CD14-positive monocyte (primary cell): ENCODE measurements at regions not wholly inside any gene's neighbourhood (a gene's known extent, or its start where the extent isn't known, plus 50 kb on each side); places are given as distances from the start of the nearest gene placed in this dataset.

Source experiments
- DNase-seq, 3 donors: peaks; one replicate each; pipeline ENCODE4 v3.0.0-alpha.2; 2011 to 2022
- H2AFZ ChIP-seq: 2 replicates; pipeline ENCODE4 v1.6.0; 2012; ENCODE audit warnings: mild to moderate bottlenecking, low read depth, low read length, inconsistent platforms; ENCODE audit not compliant: insufficient read depth, poor library complexity, severe bottlenecking
- H3K27ac ChIP-seq, 2 donors: 1 replicate in 1 of 2; 2 replicates in 1 of 2; pipeline ENCODE4 v1.5.1; 2012 to 2013; ENCODE audit warnings: low read length in 2 of 2, control low read depth in 1 of 2, inconsistent platforms in 1 of 2, low read depth in 1 of 2, mild to moderate bottlenecking in 1 of 2
- H3K27me3 ChIP-seq, 2 donors: one replicate each; pipeline versions ENCODE4 v1.6.0 to v1.6.1; 2011 to 2013; ENCODE audit warnings: low read length in 2 of 2; ENCODE audit not compliant: control insufficient read depth in 2 of 2, insufficient read depth in 2 of 2
- H3K36me3 ChIP-seq, 2 donors: replicated peaks in 1 of 2; 1 replicate in 1 of 2; 2 replicates in 1 of 2; pipeline versions ENCODE4 v1.5.1 to v1.6.1; 2012 to 2013; ENCODE audit warnings: low read length in 2 of 2, control low read depth in 1 of 2, inconsistent platforms in 1 of 2, mild to moderate bottlenecking in 1 of 2; ENCODE audit not compliant: insufficient read depth in 2 of 2, control insufficient read depth in 1 of 2
- H3K4me1 ChIP-seq, 2 donors: 1 replicate in 1 of 2; 2 replicates in 1 of 2; pipeline versions ENCODE4 v1.5.1 to v1.6.1; 2012 to 2013; ENCODE audit warnings: low read length in 2 of 2, control low read depth in 1 of 2, inconsistent platforms in 1 of 2, mild to moderate bottlenecking in 1 of 2, moderate library complexity in 1 of 2; ENCODE audit not compliant: insufficient read depth in 2 of 2, control insufficient read depth in 1 of 2
- H3K4me2 ChIP-seq: replicated peaks from 2 replicates; pipeline ENCODE3; 2012; ENCODE audit warnings: low read length, moderate library complexity, mild to moderate bottlenecking; ENCODE audit not compliant: poor library complexity, severe bottlenecking; ENCODE audit errors: extremely low read depth
- H3K4me3 ChIP-seq, 3 experiments: fragments of 200-600 bp in 1 of 3; sonication (generic) in 1 of 3; replicated peaks in 1 of 3; 1 replicate in 2 of 3; 2 replicates in 1 of 3; pipeline ENCODE4 v1.5.1; 2011 to 2013; ENCODE audit warnings: low read length in 3 of 3, mild to moderate bottlenecking in 3 of 3, control low read depth in 2 of 3, low read depth in 2 of 3, inconsistent platforms in 1 of 3, moderate library complexity in 1 of 3
- H3K79me2 ChIP-seq: 2 replicates; pipeline ENCODE4 v1.6.0; 2012; ENCODE audit warnings: mild to moderate bottlenecking, control low read depth, inconsistent platforms, low read length, moderate library complexity; ENCODE audit not compliant: insufficient read depth
- H3K9ac ChIP-seq: 2 replicates; pipeline ENCODE4 v1.6.0; 2017; ENCODE audit warnings: low read length, mild to moderate bottlenecking; ENCODE audit not compliant: insufficient read depth, poor library complexity, severe bottlenecking
- H3K9me3 ChIP-seq, 2 donors: replicated peaks in 1 of 2; 1 replicate in 1 of 2; 2 replicates in 1 of 2; pipeline versions ENCODE4 v1.5.1 to v1.6.1; 2012 to 2013; ENCODE audit warnings: low read length in 2 of 2, control low read depth in 1 of 2; ENCODE audit not compliant: control insufficient read depth in 1 of 2, insufficient read depth in 1 of 2
- H4K20me1 ChIP-seq: 2 replicates; pipeline ENCODE4 v1.6.0; 2012; ENCODE audit warnings: mild to moderate bottlenecking, low read length, control low read depth, moderate library complexity; ENCODE audit not compliant: insufficient read depth
- H3K27ac Mint-ChIP-seq, 7 donors: one replicate each; pipeline ENCODE4 v1.8.0; 2020; ENCODE audit warnings: mild to moderate bottlenecking in 7 of 7, mixed read lengths in 7 of 7, moderate library complexity in 6 of 7, inconsistent platforms in 2 of 7
- H3K27me3 Mint-ChIP-seq, 3 donors: one replicate each; pipeline ENCODE4 v1.8.0; 2021 to 2022; ENCODE audit warnings: low read depth in 3 of 3, mild to moderate bottlenecking in 3 of 3, mixed read lengths in 3 of 3, moderate library complexity in 3 of 3, inconsistent platforms in 1 of 3
- H3K36me3 Mint-ChIP-seq, 2 donors: one replicate each; pipeline ENCODE4 v1.8.0; 2020; ENCODE audit warnings: mixed read lengths in 2 of 2, inconsistent platforms in 1 of 2, mild to moderate bottlenecking in 1 of 2
- H3K4me1 Mint-ChIP-seq: one replicate; pipeline ENCODE4 v1.8.0; 2020; ENCODE audit warnings: mild to moderate bottlenecking, mixed read lengths
- H3K4me3 Mint-ChIP-seq, 2 donors: one replicate each; pipeline ENCODE4 v1.8.0; 2020; ENCODE audit warnings: mild to moderate bottlenecking in 2 of 2, mixed read lengths in 2 of 2, moderate library complexity in 1 of 2
- H3K9me3 Mint-ChIP-seq, 7 donors: one replicate each; pipeline ENCODE4 v1.8.0; 2020 to 2022; ENCODE audit warnings: mixed read lengths in 7 of 7, mild to moderate bottlenecking in 6 of 7, moderate library complexity in 6 of 7, inconsistent platforms in 2 of 7
- WGBS: methylation state at CpG from one replicate; pipeline ENCODE4 v1.1.5; 2013; ENCODE audit warnings: missing lambda C conversion rate; ENCODE audit not compliant: insufficient coverage; 5-methylcytosine and 5-hydroxymethylcytosine counted together
- intact Hi-C, 2 donors: fragments of 100-400 bp; cut with micrococcal nuclease; formaldehyde crosslinking; loops; one replicate each; pipeline versions ENCODE4 v1.15.0 to v1.15.1; 2023
- TF ChIP-seq, protein P1 (sequence below): fragments of 200-600 bp; IDR thresholded peaks from one replicate; pipeline ENCODE4 v1.8.0; 2022; ENCODE audit warnings: antibody characterized with exemption, mild to moderate bottlenecking

DNA sequence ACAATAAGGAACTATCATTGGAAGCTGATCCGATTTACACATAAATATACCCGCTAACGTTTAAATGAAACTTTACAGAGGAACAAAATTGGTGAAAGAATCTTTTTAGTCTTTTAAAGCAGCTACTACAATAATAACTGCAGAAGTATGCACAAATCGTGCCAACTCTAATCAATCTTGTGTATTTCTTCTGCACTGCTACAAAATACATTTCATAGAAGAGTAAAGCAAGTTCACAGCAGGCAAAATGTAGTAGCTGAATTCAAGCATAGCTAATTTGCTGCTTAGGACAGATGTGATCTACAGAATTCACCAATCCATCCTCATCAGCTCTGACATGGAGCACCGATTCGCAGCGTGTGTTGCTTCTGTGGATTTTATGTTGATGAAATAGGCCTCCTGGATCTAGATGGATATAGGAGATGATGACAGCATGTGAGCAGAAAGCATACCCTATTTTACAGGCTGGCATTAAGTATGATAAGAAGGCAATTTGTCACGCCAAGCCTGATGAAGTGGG is 367.3 kb upstream of the FGF13 start:
- Histone ChIP-seq H3K4me2 (no peak overlapping the region), H3K9me3 (no peaks in the 10 kb centered on the region)
- intact Hi-C loops: loop anchor here in 1 of 2 donors (5.0 kb wide), 1 partner anchor 152 kb away; no protein-coding TSS in a partner anchor

DNA sequence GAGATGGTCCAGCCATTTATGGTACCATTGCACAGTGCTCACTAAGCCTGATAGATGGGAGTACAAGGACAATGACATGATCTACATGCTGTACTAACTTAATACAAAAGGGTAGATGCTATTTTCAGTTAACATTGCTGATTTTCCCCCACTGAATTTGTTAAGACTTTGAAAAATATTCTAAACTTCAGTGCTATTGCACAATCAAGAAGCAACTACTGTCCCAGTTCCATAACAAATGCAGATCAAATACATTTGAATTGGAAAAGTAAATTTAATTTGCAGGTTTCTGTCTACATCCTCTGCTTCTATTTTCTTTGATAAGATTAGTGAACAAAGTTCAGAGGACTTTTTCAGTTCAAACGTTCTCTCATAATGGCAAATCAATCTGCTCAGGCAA is 366.8 kb upstream of the FGF13 start:
- Mint-ChIP-seq H3K27ac (peak overlapping the region in 5 of 7 donors; percentile 55 to 91 (median 85)), H3K36me3 (no peaks in the 10 kb centered on the region), H3K9me3 (no peaks in the 10 kb centered on the region), H3K27me3 (peaks cover 0 to 2% (median 2%) of the 10 kb centered on the region in 3 donors), H3K4me3 (no peak overlapping the region), H3K4me1 (peaks cover 25% of the 10 kb centered on the region)
- Histone ChIP-seq H3K9me3 (no peaks in the 10 kb centered on the region), H3K4me1 (peaks cover 27 to 29% of the 10 kb centered on the region in 2 donors), H3K9ac (no peak overlapping the region), H3K79me2 (no peaks in the 10 kb centered on the region), H3K4me3 (peak overlapping the region in 1 of 3 experiments; percentile 18), H3K27me3 (no peaks in the 10 kb centered on the region), H4K20me1 (no peaks in the 10 kb centered on the region), H3K27ac (peak overlapping the region in 1 of 2 donors; percentile 84), H2AFZ (no peak overlapping the region), H3K4me2 (no peak overlapping the region), H3K36me3 (no peaks in the 10 kb centered on the region)
- TF ChIP-seq, protein P1, sequence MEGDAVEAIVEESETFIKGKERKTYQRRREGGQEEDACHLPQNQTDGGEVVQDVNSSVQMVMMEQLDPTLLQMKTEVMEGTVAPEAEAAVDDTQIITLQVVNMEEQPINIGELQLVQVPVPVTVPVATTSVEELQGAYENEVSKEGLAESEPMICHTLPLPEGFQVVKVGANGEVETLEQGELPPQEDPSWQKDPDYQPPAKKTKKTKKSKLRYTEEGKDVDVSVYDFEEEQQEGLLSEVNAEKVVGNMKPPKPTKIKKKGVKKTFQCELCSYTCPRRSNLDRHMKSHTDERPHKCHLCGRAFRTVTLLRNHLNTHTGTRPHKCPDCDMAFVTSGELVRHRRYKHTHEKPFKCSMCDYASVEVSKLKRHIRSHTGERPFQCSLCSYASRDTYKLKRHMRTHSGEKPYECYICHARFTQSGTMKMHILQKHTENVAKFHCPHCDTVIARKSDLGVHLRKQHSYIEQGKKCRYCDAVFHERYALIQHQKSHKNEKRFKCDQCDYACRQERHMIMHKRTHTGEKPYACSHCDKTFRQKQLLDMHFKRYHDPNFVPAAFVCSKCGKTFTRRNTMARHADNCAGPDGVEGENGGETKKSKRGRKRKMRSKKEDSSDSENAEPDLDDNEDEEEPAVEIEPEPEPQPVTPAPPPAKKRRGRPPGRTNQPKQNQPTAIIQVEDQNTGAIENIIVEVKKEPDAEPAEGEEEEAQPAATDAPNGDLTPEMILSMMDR: no peak
- no CpG with 5 or more reads among the region's 1 CpG for WGBS
- no peak for DNase-seq
- intact Hi-C loops: loop anchor here in 1 of 2 donors (5.0 kb wide), 1 partner anchor 151 kb away; no protein-coding TSS in a partner anchor

More for the DNA sequence above, 367.3 kb upstream of the FGF13 start:
- no peak overlapping the region for H3K4me3 ChIP-seq
- H3K4me3 Mint-ChIP-seq: no peak overlapping the region
- no peak overlapping the region for H3K9ac ChIP-seq
- no peaks in the 10 kb centered on the region for H3K9me3 Mint-ChIP-seq
- no peaks in the 10 kb centered on the region for H3K36me3 Mint-ChIP-seq
- no peak overlapping the region for H2AFZ ChIP-seq
- TF ChIP-seq, protein P1: no peak
- peaks cover 0 to 2% (median 2%) of the 10 kb centered on the region in 3 donors for H3K27me3 Mint-ChIP-seq
- H3K36me3 ChIP-seq: no peaks in the 10 kb centered on the region
- H3K4me1 Mint-ChIP-seq: peaks cover 26% of the 10 kb centered on the region
- no CpG with 5 or more reads among the region's 8 CpGs for WGBS
- no peaks in the 10 kb centered on the region for H4K20me1 ChIP-seq
- no peak for DNase-seq
- H3K79me2 ChIP-seq: no peaks in the 10 kb centered on the region
- H3K4me1 ChIP-seq: peaks cover 32 to 33% of the 10 kb centered on the region in 2 donors
- H3K27ac Mint-ChIP-seq: peak overlapping the region in 1 of 7 donors; percentile 22
- no peak overlapping the region for H3K27ac ChIP-seq
- H3K27me3 ChIP-seq: no peaks in the 10 kb centered on the region
